Endothelial cell (in vitro differentiated cells): ENCODE measurements at regions not wholly inside any gene's neighbourhood (a gene's known extent, or its start where the extent isn't known, plus 50 kb on each side); places are given as distances from the start of the nearest gene placed in this dataset.

Source experiments
- DNase-seq: peaks from one replicate; pipeline ENCODE4 v3.0.0; 2021; ENCODE audit warnings: low spot score
- H3K27ac Mint-ChIP-seq: one replicate; pipeline ENCODE4 v1.8.0; 2021; ENCODE audit warnings: mixed read lengths, inconsistent platforms; ENCODE audit not compliant: unreplicated experiment
- H3K27me3 Mint-ChIP-seq: one replicate; pipeline ENCODE4 v1.8.0; 2021; ENCODE audit warnings: mild to moderate bottlenecking, moderate library complexity, mixed read lengths, inconsistent platforms; ENCODE audit not compliant: unreplicated experiment
- H3K36me3 Mint-ChIP-seq: one replicate; pipeline ENCODE4 v1.8.0; 2021; ENCODE audit warnings: mild to moderate bottlenecking, low read depth, mixed read lengths, inconsistent platforms; ENCODE audit not compliant: unreplicated experiment
- H3K4me1 Mint-ChIP-seq: one replicate; pipeline ENCODE4 v1.8.0; 2021; ENCODE audit warnings: mild to moderate bottlenecking, mixed read lengths, inconsistent platforms; ENCODE audit not compliant: unreplicated experiment
- H3K4me3 Mint-ChIP-seq: one replicate; pipeline ENCODE4 v1.8.0; 2021; ENCODE audit warnings: mild to moderate bottlenecking, mixed read lengths, inconsistent platforms; ENCODE audit not compliant: unreplicated experiment
- H3K9me3 Mint-ChIP-seq: one replicate; pipeline ENCODE4 v1.8.0; 2021; ENCODE audit warnings: mixed read lengths, inconsistent platforms; ENCODE audit not compliant: unreplicated experiment
- CTCF ChIP-seq: fragments of 200-600 bp; sonication (generic); IDR thresholded peaks from one replicate; pipeline ENCODE4 v1.5.0; 2021; ENCODE audit warnings: antibody characterized with exemption; ENCODE audit not compliant: unreplicated experiment

- Mint-ChIP-seq H3K9me3 (no peaks in the 10 kb centered on the region), H3K27me3 (peaks cover 13% of the 10 kb centered on the region), H3K36me3 (no peaks in the 10 kb centered on the region), H3K4me3 (no peak overlapping the region), H3K27ac (no peak overlapping the region), H3K4me1 (peaks cover 4% of the 10 kb centered on the region)
- no peak for TF ChIP-seq CTCF
- no peak for DNase-seq
These were observed 121.1 kb upstream of the IRX4 start for GRCh38 chr5:2003690-2004365.

- Mint-ChIP-seq H3K4me1 (peaks cover 4% of the 10 kb centered on the region), H3K4me3 (no peak overlapping the region), H3K9me3 (no peaks in the 10 kb centered on the region), H3K27me3 (peaks cover 13% of the 10 kb centered on the region), H3K27ac (no peak overlapping the region), H3K36me3 (no peaks in the 10 kb centered on the region)
- no peak for TF ChIP-seq CTCF
- DNase-seq: no peak
These were observed 120.5 kb upstream of the IRX4 start for GRCh38 chr5:2003206-2003605.

GRCh38 chr5:2001300-2001699 lies 118.6 kb upstream of the IRX4 start:
- no peak for DNase-seq
- H3K36me3 Mint-ChIP-seq: no peaks in the 10 kb centered on the region
- H3K27ac Mint-ChIP-seq: no peak overlapping the region
- no peaks in the 10 kb centered on the region for H3K9me3 Mint-ChIP-seq
- TF ChIP-seq CTCF: no peak
- peaks cover 13% of the 10 kb centered on the region for H3K27me3 Mint-ChIP-seq
- H3K4me1 Mint-ChIP-seq: peaks cover 4% of the 10 kb centered on the region
- no peak overlapping the region for H3K4me3 Mint-ChIP-seq

- no peak overlapping the region for H3K27ac Mint-ChIP-seq
- no peak overlapping the region for H3K4me3 Mint-ChIP-seq
- no peak for DNase-seq
- no peaks in the 10 kb centered on the region for H3K9me3 Mint-ChIP-seq
- no peak for TF ChIP-seq CTCF
- H3K36me3 Mint-ChIP-seq: no peaks in the 10 kb centered on the region
- peaks cover 13% of the 10 kb centered on the region for H3K27me3 Mint-ChIP-seq
- H3K4me1 Mint-ChIP-seq: peaks cover 4% of the 10 kb centered on the region
These were observed 117.9 kb upstream of the IRX4 start for GRCh38 chr5:2000591-2000990.

GRCh38 chr5:1999794-2000193 lies 117.1 kb upstream of the IRX4 start:
- H3K9me3 Mint-ChIP-seq: no peaks in the 10 kb centered on the region
- DNase-seq: no peak
- TF ChIP-seq CTCF: no peak
- peaks cover 4% of the 10 kb centered on the region for H3K4me1 Mint-ChIP-seq
- no peak overlapping the region for H3K27ac Mint-ChIP-seq
- peaks cover 10% of the 10 kb centered on the region for H3K27me3 Mint-ChIP-seq
- H3K4me3 Mint-ChIP-seq: no peak overlapping the region
- H3K36me3 Mint-ChIP-seq: no peaks in the 10 kb centered on the region
